Inflammatory macrophage (primary cell): ENCODE measurements at regions not wholly inside any gene's neighbourhood (a gene's known extent, or its start where the extent isn't known, plus 50 kb on each side); places are given as distances from the start of the nearest gene placed in this dataset.

ENCODE experiments used
- DNase-seq, 2 donors: peaks; one replicate each; pipeline ENCODE4 v3.0.0-alpha.2; 2020 to 2022

DNA sequence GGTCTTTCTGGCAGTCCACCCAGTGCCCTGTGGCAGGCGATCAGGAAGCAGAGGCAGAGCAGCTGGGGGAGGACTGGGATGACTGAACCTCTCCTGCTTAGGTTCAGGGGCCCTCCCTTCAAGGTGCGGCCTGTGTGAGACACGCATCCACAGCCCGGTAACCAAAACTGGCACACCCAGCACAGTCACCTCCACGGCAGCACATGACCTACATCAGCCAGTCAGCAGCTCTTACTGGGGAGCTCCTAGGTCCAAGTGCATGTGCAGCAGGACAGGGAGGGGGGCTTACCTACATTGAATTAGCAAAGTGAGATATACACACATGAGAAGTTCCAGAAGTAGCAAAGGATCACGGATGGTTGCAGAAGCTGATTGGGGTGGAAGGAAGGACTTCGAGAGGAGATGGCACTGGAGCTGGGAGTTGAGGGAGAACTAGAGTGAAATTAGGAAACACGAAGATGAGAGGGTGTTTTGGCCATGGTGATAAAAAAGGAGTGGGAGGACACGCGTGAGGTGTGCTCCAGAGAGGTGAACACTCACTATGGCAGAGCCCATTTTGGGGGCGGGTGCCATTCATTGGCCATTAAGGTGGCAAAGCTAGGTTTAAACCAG, 51.4 kb upstream of the IRF2BP2 start:
- no peak for DNase-seq

DNA sequence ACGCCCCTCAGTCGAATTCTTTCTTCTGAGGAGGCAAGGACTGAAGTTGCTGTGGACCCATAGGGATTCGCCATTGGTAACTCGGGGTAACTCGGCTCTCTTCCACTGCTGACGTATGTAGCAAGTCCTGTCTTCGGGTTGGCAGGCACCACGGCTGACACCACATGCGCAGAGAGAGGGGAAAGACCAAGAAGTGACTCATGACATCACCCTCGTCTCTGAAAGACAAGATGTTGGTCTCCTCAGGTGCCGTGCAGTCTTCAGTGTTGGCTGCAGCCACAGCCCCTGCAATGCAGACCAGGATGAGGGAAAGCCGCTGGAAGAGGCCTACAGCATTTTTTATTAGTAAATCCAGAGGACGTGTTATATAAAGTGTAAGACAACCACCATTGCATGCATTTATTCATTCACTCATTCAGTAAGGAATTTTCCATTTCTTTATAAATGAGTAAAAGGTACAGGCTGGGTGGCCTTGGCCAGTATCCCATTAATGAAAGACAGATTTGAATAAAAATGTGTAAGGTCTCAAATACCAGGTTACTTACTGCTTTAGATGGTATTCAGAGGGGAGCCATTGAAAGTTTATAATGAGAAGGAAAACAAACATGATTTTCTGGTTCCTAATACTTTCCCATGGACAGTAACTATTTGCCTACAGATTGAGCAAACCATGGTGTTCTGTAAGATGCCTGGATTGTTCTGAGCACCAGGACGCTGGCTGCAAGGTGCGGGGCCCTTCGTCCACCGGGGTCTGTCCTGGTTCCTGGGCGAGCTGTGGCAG, 50.7 kb upstream of the IRF2BP2 start:
- no peak for DNase-seq
